HUDEP-2 (cell line): ENCODE measurements at regions not wholly inside any gene's neighbourhood (a gene's known extent, or its start where the extent isn't known, plus 50 kb on each side); places are given as distances from the start of the nearest gene placed in this dataset.

ENCODE experiments used
- DNase-seq, 76 experiments: peaks; one replicate each; lab custom pipeline; 2025; ENCODE audit not compliant: unreplicated experiment in 76 of 76; lab: John Stamatoyannopoulos, UW

DNA sequence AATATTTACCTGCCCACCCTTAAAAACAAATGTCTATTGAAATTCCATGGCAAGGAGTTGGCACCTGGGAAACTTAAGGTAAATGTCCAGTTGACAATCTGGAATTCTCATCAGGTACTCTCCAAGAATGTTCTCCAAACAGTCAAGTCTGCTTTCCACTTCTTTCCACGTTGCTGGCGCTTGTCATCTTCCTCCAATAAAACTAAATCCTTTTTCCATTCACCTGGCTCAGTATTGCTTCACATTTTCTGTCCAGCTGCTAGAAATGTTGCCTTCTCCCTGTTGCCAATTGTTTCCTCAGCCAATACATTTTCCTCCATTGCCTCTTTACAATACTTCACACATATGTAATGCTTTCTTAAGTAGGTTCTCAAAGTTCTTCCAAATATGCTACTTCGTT is 1288.1 kb upstream of the MAP3K7 start:
- no peak for DNase-seq

DNA sequence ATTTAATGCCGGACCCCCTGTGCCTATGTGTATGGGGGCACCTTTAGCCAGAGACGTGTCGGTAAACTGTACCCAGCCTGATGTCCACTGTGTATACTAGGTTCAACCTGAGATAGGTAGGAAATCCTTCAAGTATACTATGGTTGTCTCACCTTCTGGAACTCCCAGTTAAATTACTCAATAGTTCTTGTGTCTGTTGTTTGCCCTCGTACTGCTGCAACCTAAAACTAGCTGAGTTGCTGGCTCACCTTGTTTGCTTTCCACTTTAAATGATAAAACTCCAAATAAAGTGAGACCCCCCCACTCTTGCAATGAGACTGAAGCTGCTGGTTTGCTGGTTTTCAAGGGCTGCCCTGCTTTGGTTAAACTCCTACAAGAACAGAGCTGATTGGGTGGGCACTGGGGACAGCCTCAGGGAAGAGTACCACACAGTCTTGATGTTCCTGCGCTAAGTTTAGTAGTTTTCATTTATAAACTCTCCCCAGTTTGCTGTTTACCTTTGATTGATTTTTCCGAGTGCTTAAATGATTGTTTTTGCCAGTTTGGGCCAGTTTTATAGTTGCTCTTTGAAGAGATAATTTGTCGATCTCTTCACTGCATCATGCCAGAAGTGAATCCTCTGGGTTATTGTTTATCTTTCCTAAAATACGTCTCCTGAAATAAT is 1281.8 kb upstream of the MAP3K7 start:
- no peak for DNase-seq

DNA sequence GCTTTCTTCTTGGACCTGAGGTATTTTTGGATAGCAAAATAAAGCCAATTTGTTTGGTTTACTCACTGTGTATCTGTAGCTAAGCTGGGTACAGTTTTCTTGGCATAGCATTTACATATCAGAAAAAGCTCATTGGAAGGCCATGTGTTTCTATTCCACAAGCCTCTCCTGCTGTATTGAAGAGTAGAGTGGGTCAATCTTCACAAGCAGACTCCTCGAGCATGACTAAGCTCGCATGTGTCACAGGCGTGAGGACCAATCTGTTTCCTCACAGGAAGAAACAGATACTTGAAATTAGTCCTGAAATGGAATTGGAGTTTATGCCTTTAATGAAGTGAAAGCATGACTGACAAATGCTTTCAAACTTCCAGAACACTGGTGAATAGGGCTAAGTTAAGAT is 1279.0 kb upstream of the MAP3K7 start:
- no peak for DNase-seq

DNA sequence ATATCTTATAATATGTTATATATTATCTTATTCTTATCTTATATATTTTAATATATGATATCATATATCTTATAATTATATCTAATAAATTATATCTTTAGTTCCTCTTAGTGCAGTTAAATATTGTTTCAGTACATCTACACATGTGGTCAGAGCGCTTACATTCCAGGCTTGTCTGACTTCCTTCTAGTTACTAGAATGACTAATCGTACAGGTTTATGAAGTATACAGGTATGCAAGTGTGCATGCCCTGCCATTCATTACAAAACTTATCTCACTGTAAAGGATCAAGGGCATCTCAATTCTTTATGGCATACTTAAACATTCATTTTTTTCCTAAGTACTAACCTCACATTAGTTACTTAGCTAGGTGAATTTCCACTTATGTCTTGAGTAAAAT is 1278.0 kb upstream of the MAP3K7 start:
- DNase-seq, result no peak

GRCh38 chr6:91860541-91861335 is 1273.9 kb upstream of the MAP3K7 start:
- no peak for DNase-seq

DNA sequence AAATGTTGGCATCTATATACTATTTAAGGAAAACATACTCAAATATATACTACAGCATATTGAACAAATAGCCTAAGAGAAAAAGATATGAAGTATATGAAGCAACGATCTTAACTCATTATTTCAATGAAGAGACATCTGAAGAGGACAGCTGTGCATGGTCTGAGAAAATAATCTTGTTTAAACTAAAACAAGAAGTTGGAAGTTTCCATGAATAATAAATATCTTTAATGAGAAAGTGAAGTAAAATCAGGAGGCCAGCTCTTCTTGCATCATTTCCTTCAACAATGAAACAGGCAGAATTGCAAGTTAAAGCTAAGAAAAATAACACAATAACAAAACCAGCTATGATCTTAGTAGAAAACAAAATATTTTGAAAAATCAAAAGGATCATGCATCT is 1265.4 kb upstream of the MAP3K7 start:
- no peak for DNase-seq

- no peak for DNase-seq
Observed at GRCh38 chr6:91834813-91835212, 1247.9 kb upstream of the MAP3K7 start.

DNA sequence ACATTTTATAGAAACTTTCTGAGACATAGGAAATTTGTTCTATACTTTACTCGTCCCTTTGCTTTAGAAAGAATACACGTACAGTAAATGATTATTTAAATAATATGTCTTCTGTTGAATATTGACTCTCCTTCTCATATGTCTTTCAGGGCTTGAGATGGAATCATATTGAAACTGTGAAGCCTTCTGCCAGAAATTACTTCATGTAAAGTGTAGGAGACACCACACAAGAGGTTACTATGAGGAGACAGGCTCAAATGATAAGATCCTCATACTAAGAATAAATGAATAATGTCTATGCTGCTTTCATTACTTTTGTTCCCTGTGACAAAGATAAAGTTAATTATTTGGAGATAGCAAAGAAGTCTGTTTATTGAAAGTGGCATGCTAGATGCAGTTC is 1240.3 kb upstream of the MAP3K7 start:
- no peak for DNase-seq

GRCh38 chr6:91826128-91826527 is 1239.3 kb upstream of the MAP3K7 start:
- DNase-seq, result no peak

DNA sequence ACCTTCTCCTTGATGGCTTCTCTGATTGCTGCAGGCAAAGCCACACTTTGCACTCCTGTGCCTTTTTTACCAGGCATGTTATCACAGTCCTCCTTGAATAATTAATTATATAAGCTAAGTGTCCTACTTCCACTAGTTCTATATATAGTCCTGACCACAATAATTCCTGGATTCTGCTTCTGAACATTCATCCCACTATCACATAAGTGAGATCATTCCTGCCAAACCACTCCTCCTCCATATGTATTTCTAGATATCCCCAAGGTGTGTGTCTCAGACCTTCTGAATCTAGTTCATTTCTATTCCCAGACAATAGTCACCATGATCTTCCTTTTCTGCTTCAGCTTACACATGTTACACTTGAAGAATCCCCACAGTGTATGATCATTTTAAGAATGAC is 1237.5 kb upstream of the MAP3K7 start:
- no peak for DNase-seq

DNA sequence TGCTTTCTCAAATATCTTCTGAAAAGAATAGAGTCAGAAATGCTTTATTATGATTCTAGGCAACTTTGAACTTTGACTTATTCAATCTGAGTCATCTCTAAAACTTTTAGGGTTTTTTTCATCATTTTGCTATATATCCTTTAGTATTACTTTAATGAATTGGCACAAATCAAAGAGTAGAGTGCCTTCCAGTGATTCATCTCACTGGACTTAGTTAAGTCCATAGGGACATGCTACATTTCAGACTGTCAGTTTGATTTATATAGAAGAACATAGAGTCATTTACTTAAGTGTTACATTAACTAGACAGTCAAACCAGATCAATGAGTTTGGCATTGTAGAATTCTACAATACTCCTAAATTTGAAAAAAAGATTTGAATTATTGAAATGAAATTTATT is 1235.7 kb upstream of the MAP3K7 start:
- no peak for DNase-seq

- no peak for DNase-seq
Observed at GRCh38 chr6:91816335-91816734, 1229.5 kb upstream of the MAP3K7 start.

GRCh38 chr6:91813641-91814040 is 1226.8 kb upstream of the MAP3K7 start:
- DNase-seq, result no peak

DNA sequence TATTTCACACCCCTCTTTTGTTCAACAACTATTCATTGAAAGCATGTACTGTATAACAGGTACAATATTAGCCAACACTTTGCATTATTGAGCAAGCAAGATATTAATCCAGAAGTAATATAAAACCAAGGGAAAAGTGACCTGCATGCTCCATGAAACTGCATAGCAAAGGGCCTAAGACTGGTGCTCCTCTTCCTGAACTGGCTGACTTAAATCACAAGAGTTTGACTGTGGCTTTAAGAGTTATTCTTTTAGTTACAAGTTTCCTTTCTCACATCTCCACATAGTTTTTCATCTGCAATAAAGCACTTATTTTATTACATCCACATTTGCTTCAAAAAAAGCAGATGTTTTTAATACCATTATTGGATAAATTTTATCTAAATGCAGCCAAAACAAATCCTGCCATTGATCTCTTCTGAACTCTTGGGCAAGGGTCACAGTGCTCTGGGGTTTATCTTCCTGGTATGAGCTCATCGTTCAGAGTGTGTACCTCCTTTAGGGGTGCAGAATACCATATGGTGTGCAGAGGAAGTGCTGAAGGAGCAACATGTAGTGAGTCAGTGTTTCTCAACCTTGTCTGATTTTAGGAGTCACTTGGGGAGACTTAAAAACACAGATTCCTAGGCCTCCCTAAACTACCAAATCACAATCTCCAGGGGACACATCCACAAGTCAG is 1225.9 kb upstream of the MAP3K7 start:
- no peak for DNase-seq

- DNase-seq, result no peak
Observed at GRCh38 chr6:91804981-91805380, 1218.1 kb upstream of the MAP3K7 start.

GRCh38 chr6:91802431-91802830 is 1215.6 kb upstream of the MAP3K7 start:
- no peak for DNase-seq

DNA sequence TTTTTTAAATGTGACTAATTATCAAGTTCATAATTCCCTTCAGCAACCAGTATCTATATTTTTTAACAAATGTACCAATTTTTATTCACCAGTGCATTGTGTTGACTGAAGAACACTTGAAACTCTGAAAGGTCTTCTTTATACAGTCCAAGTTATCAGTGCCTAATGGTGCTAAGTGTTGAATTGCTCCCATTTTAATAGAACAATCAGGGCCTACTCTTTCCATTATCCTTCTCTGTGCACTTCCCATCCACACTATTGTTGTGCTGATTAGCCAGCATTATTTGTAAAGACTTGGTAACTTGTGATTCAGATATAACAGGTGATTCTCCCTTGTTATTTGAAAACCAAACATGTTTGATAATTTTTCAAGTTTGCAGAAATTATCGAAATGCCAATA is 1209.7 kb upstream of the MAP3K7 start:
- DNase-seq, result no peak

DNA sequence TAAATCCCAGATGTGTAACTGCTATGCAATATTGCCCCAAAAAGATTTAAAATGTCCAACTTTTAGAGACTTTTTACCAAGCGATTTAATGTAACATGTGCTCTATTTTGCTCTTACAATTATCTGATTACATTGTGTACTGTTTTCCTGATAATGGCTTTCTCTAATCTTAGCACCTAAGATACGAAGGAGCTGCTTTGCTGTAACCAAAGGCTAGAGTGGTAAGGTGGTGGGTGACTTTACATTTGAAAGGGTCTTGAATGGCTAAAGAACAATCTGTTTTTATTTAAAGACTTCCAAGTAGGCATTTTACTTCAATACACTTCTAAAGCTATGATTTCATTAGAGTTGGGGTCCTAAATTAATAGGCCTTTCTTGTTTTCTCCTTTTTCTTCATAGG is 1201.6 kb upstream of the MAP3K7 start:
- DNase-seq, result no peak

DNA sequence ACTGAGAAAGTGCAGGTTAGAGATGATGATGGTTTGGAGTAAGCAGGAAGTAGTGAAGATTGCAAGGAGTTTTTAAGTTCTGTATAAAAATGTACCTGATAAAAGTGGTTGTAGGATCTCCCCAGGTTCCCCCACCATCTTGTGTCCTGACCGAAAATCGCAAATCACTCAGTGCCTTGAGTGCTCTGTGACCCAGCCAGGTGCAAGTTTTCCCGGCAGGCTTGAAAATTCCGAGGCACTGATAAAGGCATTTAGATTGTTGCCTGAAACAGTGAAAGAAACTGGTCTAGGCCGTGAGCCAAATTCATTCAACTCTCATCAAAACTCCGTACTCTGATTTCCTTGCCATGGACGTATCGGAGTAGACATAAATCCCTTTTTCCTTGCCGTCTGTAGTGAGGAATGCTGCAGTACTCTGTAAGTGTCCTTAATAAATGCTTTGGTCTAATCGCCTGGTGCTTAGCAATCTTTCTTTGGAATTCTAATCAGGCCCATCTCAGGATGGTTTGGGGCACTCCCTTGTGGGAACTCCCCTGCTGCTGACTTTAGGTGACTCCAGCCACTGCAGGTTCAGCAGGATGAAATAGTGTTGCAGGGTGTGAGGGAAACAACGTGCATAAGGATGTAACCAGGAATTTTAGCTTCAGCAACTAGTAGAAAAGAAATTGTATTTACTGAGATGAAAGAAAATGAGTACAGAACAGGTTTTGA is 1199.8 kb upstream of the MAP3K7 start:
- DNase-seq, result no peak

DNA sequence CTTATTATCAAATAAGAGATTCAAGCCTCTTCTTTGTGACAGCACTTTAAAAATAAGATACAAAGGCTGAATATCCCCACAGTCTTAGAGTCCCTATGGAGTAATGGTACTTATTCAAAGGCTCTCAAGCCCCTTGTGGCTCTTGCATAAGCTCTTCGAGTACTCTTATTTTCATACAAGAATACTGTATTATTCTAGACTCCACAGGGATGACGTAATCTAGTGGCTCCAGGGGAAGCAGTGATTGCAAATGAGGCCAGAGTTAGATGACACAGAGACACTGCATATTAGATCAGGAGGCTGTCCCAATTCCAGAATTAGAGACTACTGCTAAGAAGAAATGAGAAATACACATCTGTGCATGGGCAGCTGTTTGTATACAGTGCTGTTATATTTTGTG is 1195.9 kb upstream of the MAP3K7 start:
- no peak for DNase-seq

DNA sequence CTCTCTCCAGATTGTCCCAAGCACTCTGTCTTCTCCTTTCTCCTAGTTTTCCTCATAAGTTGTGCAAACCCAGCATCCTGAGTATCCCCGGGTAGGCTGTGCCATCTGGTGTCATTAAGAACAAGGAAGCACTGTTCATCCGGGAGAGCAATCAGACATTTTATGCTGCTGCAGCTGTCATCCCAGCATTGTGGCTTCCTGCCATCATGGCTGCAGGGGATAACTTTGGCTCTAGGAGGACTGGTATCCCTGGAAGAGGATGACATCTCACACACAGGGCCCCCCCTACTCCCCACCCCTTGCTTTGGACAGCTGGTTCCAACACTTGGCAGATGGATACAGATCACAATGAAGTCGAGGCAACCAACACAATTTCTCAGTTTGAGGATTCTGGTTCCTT is 1195.1 kb upstream of the MAP3K7 start:
- DNase-seq, result no peak
